Stomach (tissue), 4 donors: ENCODE measurements at regions not wholly inside any gene's neighbourhood (a gene's known extent, or its start where the extent isn't known, plus 50 kb on each side); places are given as distances from the start of the nearest gene placed in this dataset.

Source experiments
- CTCF ChIP-seq, 7 experiments: fragments of 450-650 bp in 4 of 7; fragments of 200-600 bp in 3 of 7; sonication (generic) in 3 of 7; IDR thresholded peaks; one replicate each; pipeline ENCODE4 v1.5.1; 2016 to 2019; ENCODE audit warnings: antibody characterized with exemption in 7 of 7, control low read depth in 2 of 7, mild to moderate bottlenecking in 1 of 7
- POLR2A ChIP-seq, 4 donors: fragments of 450-650 bp; IDR thresholded peaks; one replicate each; pipeline ENCODE4 v1.6.1; 2016; ENCODE audit warnings: antibody characterized with exemption in 4 of 4, control low read depth in 2 of 4, mild to moderate bottlenecking in 1 of 4, moderate library complexity in 1 of 4
- POLR2AphosphoS5 ChIP-seq, 3 donors: sonication (generic); formaldehyde crosslinking; IDR thresholded peaks; one replicate each; pipeline ENCODE4 v1.6.1; 2016; ENCODE audit warnings: antibody characterized with exemption in 3 of 3

DNA sequence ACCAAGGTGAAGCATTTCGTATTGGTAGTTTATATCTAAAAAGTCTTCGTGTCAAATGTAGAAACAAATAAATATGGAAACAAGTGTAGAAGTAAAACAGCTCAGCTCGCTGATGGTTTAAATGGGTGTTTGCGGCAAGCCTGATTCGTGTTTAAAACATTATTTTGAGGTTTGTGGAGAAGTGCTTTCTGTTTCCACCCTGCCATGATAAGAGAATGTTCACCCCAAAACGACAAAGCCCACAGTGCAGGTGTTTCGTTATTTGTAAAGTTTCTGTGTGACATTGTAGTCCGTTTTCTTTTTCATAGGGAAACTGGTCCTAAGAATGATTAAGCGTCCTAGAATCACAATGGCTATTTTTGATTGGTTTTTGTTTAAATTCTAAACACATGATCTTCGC lies 316.2 kb upstream of the SHH start:
- TF ChIP-seq POLR2A (IDR thresholded peaks at IDR 0.05), result no peak
- TF ChIP-seq CTCF (IDR thresholded peaks at IDR 0.05), result no peak
- no peak for TF ChIP-seq POLR2AphosphoS5 (IDR thresholded peaks at IDR 0.05)
